ENCODE measurements at regions not wholly inside any gene's neighbourhood (a gene's known extent, or its start where the extent isn't known, plus 50 kb on each side); places are given as distances from the start of the nearest gene placed in this dataset.

DNA sequence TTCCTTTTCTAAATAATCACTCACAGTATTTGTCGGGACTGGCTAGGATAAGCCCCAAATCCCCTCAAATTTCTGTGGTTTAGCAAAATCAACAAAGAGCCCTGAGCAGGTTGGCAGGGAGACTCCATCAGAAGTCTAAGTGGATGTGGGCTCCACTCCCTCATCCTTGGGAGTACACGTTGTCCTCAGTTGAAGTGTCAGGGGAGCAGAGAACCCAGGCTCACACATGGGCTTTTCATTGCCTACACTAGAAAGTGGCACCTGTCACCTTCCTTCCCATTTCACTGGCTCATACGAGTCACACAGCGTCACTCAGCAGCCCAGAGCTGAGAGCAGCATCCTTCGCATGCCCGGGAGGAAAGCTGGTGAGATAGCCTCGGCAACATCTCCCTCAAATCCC lies 421.3 kb upstream of the FZD8 start:
- no peak overlapping the region for H3K27ac ChIP-seq

DNA sequence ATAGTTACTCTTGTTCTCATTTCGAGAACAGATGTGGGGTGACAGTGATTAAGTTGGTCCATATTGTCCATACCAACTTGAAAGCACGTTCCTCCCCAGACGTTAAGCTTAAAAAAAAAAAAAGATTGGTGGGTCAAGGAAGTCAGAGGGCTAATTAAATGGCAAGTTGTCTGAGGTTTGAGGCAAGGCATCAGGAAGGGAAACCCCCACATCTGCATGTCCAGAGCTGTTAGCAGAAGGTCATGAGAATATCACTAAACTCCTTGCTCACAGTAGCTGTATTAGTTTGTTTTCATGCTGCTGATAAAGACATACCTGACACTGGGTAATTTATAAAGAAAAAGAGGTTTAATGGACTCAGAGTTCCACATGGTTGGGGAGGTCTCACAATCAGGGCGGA lies 415.6 kb upstream of the FZD8 start:
- H3K4me3 ChIP-seq, result no peak overlapping the region

More for the DNA sequence above, 421.3 kb upstream of the FZD8 start:
- no peak overlapping the region for H3K4me3 ChIP-seq

DNA sequence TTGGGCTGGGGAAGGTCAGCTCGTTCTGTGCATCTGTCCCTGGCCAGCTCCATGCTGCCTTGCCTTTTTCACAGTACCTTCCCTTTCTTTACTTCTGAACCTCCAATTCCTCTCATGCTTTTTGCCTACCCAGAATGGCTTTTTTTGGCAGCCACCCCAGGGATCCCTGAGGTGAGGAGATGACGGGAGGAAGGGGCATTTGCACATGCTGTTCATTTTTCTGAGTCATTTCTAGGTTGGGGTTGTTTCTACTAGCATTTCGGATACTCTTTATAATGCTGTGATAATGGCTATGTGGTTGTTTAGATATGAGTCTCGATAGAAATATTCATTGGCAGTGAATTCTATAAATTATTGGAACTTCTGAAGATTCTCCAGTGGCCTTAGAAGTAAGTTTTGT lies 415.1 kb upstream of the FZD8 start:
- Histone ChIP-seq H3K4me3 (no peak overlapping the region), H3K27ac (no peak overlapping the region)

More for the DNA sequence above, 415.6 kb upstream of the FZD8 start:
- H3K27ac ChIP-seq, result no peak overlapping the region

DNA sequence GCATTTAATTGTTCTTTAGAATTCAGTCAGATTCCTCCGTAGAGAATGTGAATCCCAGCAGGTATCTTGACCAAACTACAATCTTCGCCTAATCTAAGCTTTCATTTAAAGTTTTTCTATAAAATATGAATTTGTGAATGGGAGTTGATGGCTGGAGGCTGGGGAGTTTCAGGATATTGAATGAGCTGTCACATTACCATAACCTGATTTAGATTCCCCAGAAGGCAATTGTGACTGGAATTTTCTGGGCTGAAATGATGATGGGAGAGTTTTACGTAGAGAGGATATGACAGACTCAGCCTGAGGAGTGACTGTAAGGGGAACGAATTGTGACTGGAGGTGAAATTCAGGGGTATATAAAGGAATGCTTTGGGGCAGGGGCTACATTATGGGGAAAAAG lies 411.7 kb upstream of the FZD8 start:
- no peak overlapping the region for H3K27ac ChIP-seq
- no peak overlapping the region for H3K4me3 ChIP-seq

DNA sequence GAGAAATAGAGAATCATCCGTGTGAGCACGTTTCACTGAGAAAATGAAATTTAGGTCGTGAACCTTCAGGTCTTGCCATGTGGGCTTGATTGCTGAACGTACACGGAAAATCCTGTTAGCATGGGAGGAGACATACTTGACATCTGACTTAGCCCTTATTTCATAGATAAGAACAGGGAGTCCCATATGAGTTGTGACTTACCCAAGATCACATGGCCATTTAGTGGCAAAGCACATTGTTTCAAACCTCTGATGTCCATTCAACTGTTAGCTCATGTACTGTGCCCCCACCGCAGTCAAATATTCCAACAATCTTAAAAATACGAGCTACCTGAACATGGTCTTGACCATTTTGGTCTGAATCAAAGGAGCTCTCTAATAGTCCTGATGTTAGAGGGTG lies 411.2 kb upstream of the FZD8 start:
- H3K4me3 ChIP-seq, result no peak overlapping the region

DNA sequence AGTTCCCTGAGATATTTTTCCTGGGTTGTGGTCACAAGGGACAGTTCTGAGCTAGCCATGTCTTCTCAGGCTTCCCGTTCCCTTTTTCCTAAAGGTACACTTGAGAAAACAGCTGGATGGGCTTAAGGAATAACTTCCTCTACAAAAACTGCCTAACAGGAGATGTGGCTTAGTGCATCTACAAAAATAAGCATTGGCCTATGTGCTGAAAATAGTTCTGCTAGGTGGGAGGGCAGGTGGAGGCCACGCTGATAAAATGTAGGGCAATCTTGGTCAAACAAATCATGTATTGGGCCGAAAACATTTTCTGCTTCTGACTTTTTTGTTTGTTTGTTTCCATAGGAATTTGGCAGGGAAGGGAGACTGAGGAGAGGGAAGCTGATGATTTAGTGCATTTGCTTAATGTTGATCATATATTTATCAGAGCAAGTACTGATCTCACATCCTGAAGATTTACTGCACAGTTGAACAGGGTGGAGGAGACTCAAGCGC lies 409.4 kb upstream of the FZD8 start:
- Histone ChIP-seq H3K27ac (no peak overlapping the region), H3K4me3 (no peak overlapping the region)

More for the DNA sequence above, 411.2 kb upstream of the FZD8 start:
- H3K27ac ChIP-seq, result no peak overlapping the region

DNA sequence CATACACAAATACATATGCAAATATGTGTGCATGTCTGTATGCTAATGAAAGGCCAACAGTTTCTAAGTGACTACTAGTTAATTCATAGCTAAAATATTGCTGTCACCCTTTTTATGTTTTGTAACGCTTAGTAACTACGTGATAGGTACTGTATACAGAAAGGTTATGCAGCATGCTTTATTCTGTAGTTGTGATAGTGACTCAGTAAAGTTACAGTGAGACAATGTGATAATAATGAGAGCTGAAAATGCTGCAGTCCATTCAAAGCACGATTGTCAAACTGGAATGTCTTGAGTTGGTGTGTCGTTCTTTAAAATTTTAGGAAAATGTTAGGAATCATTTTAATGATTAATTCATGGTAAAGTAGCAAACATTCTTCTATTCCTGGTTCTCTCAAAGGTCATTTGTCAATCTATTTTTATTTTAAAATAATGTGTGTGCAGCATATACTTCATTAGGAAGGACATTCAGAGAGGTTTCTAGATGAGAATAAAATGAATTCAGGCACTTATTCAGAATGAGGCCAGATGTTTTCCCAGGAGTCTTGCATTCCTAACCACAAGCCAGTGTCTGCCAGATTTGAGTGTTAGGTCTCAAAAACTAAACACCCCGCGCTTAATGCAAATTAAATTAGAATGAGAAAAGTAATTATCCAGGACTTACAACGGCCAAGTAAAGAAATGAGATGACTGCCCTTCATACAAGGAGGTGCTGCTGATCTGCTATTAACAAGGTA lies 408.8 kb upstream of the FZD8 start:
- Histone ChIP-seq H3K27ac (no peak overlapping the region), H3K4me3 (no peak overlapping the region)

GRCh38 chr10:36048780-36049179 lies 406.7 kb upstream of the FZD8 start:
- no peak overlapping the region for H3K4me3 ChIP-seq
- H3K27ac ChIP-seq, result no peak overlapping the region

GRCh38 chr10:36048236-36048635 lies 406.1 kb upstream of the FZD8 start:
- Histone ChIP-seq H3K27ac (no peak overlapping the region), H3K4me3 (no peak overlapping the region)

GRCh38 chr10:36042135-36042534 lies 400.0 kb upstream of the FZD8 start:
- Histone ChIP-seq H3K4me3 (no peak overlapping the region), H3K27ac (no peak overlapping the region)

DNA sequence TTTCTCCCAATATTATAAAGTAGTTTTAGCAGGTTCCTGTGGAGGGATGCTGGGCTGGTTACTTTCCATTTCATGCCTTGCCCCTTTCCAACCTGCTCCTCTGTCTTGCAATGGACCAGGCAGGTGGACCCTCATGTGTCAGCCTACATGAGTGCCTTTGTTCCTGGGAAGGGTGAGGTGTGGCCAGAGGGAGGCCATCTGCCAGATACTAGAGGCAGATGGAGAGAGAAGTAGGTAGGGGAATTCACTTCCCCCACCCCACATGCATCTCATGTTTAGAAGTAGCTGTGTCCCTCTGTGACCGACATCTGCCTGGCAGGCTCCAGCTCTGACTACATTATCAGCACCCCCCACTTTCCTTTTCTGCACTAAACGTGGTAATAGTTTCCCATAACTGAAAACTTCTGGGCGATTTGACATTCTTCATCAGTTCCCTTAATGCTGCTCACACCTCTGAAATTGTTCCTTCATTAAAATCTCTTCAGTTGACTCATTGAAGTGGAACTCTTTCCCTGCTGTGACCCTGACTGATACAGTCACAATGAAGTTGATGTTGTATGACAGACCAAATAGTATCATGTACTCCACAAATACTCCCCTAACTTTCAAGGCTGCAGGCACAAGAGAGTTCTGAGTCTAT lies 396.3 kb upstream of the FZD8 start:
- H3K27ac ChIP-seq, result no peak overlapping the region
- H3K4me3 ChIP-seq, result no peak overlapping the region

DNA sequence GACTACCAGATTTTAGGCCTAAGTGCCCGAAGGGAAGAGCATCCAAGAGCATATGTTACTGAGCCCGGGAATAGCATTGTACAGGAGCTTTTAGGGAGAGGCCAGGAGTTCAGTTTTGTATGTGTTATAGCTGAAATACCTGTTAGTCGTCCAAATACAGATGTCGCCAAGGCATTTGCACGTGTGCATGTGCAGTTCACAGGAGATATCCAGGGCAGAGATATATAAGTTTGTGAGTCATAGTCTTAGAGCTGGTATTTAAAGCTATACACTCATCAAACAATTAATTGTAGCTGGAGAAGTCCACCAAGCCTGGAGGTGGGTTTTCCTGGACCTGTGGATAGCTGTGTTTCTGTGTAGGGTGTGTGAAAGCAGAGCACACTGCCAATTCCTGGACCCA lies 394.0 kb upstream of the FZD8 start:
- no peak overlapping the region for H3K27ac ChIP-seq
- H3K4me3 ChIP-seq, result no peak overlapping the region

DNA sequence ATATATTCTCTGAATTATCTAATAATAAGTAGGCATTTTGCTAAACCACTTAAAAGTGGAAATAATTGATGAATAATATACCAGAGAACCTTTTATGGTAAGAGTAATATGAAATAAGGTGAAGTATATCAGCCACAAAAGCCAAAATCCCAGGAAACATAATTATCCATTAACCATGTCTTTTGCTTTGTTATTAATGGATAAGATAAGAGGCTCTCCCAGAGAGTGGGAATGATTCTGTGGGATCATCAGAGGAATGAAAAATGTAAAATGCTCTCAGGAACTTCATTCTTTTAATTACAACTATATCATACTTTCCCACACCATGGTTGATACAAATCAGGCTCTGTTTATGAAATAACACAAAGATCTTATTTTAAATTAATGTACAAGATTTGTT lies 391.7 kb upstream of the FZD8 start:
- Histone ChIP-seq H3K4me3 (no peak overlapping the region), H3K27ac (no peak overlapping the region)

GRCh38 chr10:36030516-36030915 lies 388.4 kb upstream of the FZD8 start:
- H3K4me3 ChIP-seq, result no peak overlapping the region
- H3K27ac ChIP-seq, result no peak overlapping the region

DNA sequence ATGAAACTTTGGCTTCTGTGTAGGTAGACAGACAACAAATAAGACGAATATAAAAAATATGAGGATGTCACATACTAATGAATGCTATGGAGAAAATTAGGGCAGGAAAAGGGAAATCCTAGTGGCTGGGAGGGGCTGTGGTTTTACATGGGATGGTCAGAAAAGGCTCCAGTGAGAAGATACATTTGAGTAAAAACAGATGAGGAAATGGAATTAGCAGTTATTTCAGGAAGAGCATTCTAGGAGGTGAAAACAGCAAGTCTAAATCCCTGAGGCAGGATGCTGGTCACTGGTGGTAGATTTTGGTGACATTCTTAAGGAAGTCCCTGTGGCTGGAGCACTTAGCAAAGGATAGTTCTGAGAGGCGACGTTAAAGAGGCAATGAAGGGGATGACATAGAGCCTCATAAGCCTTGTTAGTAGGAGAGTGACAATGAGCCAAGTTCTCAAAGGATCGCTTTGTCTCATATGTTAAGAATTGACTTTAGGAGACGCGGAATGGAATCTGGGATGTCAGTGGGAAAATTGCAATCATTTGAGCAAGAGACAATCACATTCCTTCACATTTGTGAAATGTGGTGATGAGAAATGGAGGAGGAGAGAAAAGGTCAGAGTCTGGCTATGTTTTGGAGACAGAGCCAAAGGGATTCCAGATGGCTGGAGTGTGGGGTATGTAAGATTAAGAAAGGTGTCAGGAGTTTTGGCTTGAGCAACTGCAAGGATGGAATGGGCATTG lies 384.7 kb upstream of the FZD8 start:
- no peak overlapping the region for H3K27ac ChIP-seq
- no peak overlapping the region for H3K4me3 ChIP-seq

DNA sequence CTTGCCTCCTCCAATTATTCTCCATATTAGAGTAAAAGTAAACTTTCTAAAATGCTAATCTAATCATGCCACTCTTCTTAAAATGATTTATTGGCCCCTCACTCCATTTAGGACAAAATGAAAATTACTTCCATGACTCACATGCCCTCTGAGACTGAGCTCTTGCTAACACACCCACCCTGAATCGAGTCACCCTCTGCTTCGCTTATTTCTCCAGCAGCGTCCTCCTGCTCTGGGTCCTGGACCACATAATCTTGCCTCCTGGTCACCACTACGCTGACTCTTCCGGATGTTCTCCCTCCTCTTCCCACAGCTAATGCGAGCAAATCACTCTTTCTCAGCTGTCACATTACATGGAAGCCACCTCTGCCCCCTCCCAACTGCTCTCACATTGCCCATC lies 384.0 kb upstream of the FZD8 start:
- Histone ChIP-seq H3K27ac (no peak overlapping the region), H3K4me3 (no peak overlapping the region)

DNA sequence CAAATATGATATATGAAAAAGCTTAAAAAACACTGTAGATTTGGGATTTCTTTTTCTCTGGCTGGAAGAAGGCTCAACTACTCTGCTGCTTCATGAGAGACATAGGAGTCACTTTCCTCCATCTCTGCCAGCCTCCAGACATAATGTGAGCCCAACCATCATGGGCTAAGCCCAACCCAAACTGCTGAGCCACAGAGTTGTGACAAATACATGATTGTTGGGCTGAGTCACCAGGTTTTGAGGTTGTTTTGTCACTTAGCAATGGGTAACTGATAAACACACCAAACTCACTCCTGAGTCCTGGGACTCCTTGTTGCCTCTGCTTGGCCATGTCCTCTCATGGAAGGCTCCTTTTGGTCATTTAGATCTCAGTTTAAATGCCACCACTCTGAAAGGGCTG lies 381.8 kb upstream of the FZD8 start:
- peak overlapping the region in 5 of 21 experiments; percentile 20 to 66 (median 56) for H3K27ac ChIP-seq
- no peak overlapping the region for H3K4me3 ChIP-seq

DNA sequence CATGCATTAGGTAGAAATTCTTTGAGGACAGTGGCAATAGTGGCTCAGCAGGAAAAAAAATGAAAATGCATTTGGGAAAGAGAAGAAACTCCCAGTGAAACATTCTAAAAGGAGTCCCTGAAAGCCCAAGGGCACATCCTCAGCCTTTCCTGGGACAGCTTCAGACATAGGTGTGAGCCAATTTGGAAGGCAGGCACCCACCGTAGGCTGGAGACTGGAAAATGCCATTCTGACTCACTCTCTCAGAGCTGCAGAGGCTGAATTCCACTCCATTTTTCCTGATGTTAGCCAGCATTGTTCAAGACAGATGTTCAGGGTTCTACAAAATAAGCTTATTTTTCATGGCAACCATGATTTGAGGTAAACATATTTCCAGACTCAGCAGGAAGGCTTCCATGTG lies 379.0 kb upstream of the FZD8 start:
- H3K4me3 ChIP-seq, result no peak overlapping the region
- no peak overlapping the region for H3K27ac ChIP-seq

- no peak overlapping the region for H3K27ac ChIP-seq
- H3K4me3 ChIP-seq, result no peak overlapping the region
These were observed 377.7 kb upstream of the FZD8 start for GRCh38 chr10:36019749-36020148.

DNA sequence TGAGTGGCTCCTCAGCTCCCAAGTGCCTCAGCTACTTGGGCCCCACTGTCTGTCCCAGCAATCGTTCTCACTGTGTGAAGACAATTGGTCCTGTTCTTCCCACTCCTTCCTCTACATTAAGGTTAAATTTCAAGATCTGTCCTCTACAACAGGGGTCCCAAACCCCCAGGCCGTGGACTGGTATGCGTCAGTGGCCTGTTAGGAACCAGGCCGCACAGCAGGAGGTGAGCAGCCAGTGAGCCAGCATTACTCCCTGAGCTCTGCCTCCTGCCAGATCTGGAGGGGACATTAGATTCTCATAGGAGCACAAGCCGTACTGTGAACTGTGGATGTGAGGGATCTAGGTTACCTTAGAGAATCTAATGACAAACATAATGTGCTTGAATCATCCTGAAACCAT lies 376.9 kb upstream of the FZD8 start:
- Histone ChIP-seq H3K4me3 (no peak overlapping the region), H3K27ac (no peak overlapping the region)

DNA sequence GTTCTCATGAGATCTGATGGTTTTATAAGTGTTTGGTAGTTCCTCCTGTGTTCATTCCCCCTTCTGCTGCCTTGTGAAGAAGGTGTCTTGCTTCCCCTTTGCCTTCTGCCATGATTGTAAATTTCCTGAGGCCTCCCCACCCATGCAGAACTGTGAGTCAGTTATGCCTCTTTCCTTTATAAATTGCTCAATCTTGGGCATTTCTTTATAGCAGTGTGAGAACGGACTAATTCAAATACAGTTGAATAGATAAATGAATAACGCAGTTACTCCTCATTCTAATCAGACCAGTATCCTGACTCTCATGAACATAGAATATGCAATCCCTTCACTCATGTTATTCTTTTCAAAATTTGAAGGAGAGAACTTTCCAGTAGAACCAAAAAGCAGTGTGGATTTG lies 375.0 kb upstream of the FZD8 start:
- Histone ChIP-seq H3K27ac (no peak overlapping the region), H3K4me3 (no peak overlapping the region)

Measured in skin epidermis (tissue), 12 donors.